ENCODE measurements at regions not wholly inside any gene's neighbourhood (a gene's known extent, or its start where the extent isn't known, plus 50 kb on each side); places are given as distances from the start of the nearest gene placed in this dataset.
"Not testable (repeated sequence)": the region's sequence is repeated elsewhere in the genome, so short reads cannot be mapped to it uniquely, and the experiment has no call there.

GRCh38 chr5:57738301-57738700 lies 255.7 kb upstream of the ACTBL2 start:
- no peak for DNase-seq
- TF ChIP-seq CTCF (IDR thresholded peaks at IDR 0.05; ENCODE audit: low read depth, low read length): no peak
- Histone ChIP-seq H3K4me1 (no peaks in the 10 kb centered on the region), H3K36me3 (no peaks in the 10 kb centered on the region), H3K27me3 (no peaks in the 10 kb centered on the region), H3K4me3 (ENCODE audit: low read depth, low read length) (no peak overlapping the region), H3K9me3 (no peaks in the 10 kb centered on the region)

GRCh38 chr5:57736716-57737115 lies 254.1 kb upstream of the ACTBL2 start:
- Histone ChIP-seq H3K9me3 (no peaks in the 10 kb centered on the region), H3K4me3 (ENCODE audit: low read depth, low read length) (no peak overlapping the region), H3K27me3 (no peaks in the 10 kb centered on the region), H3K36me3 (no peaks in the 10 kb centered on the region), H3K4me1 (no peaks in the 10 kb centered on the region)
- DNase-seq: no peak
- TF ChIP-seq CTCF (IDR thresholded peaks at IDR 0.05; ENCODE audit: low read depth, low read length): no peak

GRCh38 chr5:57735279-57736153 lies 252.9 kb upstream of the ACTBL2 start:
- not testable (repeated sequence) for H3K9me3 ChIP-seq; H3K27me3 ChIP-seq; H3K4me3 ChIP-seq (ENCODE audit: low read depth, low read length); DNase-seq; H3K36me3 ChIP-seq; H3K4me1 ChIP-seq

GRCh38 chr5:57734296-57734695 lies 251.7 kb upstream of the ACTBL2 start:
- Histone ChIP-seq H3K4me3 (ENCODE audit: low read depth, low read length) (no peak overlapping the region), H3K36me3 (no peaks in the 10 kb centered on the region), H3K9me3 (no peaks in the 10 kb centered on the region), H3K27me3 (no peaks in the 10 kb centered on the region), H3K4me1 (no peaks in the 10 kb centered on the region)
- no peak for TF ChIP-seq CTCF (IDR thresholded peaks at IDR 0.05; ENCODE audit: low read depth, low read length)
- DNase-seq: no peak

GRCh38 chr5:57727591-57727990 lies 245.0 kb upstream of the ACTBL2 start:
- no peaks in the 10 kb centered on the region; the same call in 1 of the 2 replicates for H3K4me1 ChIP-seq
- DNase-seq: no peak
- TF ChIP-seq CTCF (IDR thresholded peaks at IDR 0.05; ENCODE audit: low read depth, low read length): no peak
- no peak overlapping the region for H3K4me3 ChIP-seq (ENCODE audit: low read depth, low read length)
- no peaks in the 10 kb centered on the region for H3K27me3 ChIP-seq
- H3K36me3 ChIP-seq: no peaks in the 10 kb centered on the region
- no peaks in the 10 kb centered on the region for H3K9me3 ChIP-seq

GRCh38 chr5:57725658-57726504 lies 243.3 kb upstream of the ACTBL2 start:
- Histone ChIP-seq H3K4me3 (ENCODE audit: low read depth, low read length) (no peak overlapping the region), H3K9me3 (no peaks in the 10 kb centered on the region), H3K27me3 (no peaks in the 10 kb centered on the region), H3K4me1 (no peaks in the 10 kb centered on the region; the same call in 1 of the 2 replicates), H3K36me3 (no peaks in the 10 kb centered on the region)
- no peak for TF ChIP-seq CTCF (IDR thresholded peaks at IDR 0.05; ENCODE audit: low read depth, low read length)
- DNase-seq: peak; percentile 47
